HG02885 (cell line): ENCODE measurements at regions not wholly inside any gene's neighbourhood (a gene's known extent, or its start where the extent isn't known, plus 50 kb on each side); places are given as distances from the start of the nearest gene placed in this dataset.
"Not testable (repeated sequence)": the region's sequence is repeated elsewhere in the genome, so short reads cannot be mapped to it uniquely, and the experiment has no call there.

Experiments
- ATAC-seq: cut with Tn5 transposase; IDR thresholded peaks from one replicate; pipeline ENCODE4 v1.9.1; 2021; ENCODE audit warnings: mild to moderate bottlenecking; ENCODE audit not compliant: unreplicated experiment, poor library complexity

DNA sequence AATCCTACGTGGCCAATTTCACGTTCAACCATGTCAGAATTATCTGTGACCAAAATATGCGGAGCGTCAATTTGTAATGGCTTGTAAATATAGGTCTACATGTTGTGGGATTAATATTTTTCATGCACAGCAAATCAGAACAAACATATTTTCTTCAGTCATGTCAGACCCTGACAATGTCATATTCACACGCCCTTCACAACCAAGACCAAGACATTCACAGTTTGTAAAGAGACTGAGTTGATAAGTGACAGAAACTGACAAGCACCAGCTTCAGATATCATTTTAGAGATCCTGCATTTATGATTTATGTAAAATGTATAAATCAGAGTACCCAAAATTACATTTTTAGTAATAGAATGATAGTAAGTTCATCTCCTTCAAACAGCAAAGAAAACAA lies 57.3 kb upstream of the NOVA1 start:
- ATAC-seq = no peak

DNA sequence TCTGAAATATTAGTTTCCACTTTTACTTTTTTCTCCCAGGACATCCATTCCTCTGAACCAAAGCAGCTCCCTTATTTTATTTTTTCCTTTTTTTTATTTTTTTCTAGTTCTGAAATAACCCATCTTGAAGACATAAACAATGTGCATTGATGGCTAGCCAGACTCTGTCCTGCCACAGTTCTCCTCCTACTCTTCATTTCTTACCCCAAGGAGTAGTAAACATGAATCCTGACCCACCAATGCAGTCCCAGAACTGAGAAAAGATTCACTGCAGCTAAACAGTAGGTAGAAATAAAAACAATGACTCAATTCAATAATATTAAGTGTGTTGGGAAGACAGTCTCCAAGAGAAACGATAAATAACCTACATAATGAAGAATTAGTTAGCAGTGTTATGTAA lies 65.7 kb upstream of the NOVA1 start:
- ATAC-seq = no peak

DNA sequence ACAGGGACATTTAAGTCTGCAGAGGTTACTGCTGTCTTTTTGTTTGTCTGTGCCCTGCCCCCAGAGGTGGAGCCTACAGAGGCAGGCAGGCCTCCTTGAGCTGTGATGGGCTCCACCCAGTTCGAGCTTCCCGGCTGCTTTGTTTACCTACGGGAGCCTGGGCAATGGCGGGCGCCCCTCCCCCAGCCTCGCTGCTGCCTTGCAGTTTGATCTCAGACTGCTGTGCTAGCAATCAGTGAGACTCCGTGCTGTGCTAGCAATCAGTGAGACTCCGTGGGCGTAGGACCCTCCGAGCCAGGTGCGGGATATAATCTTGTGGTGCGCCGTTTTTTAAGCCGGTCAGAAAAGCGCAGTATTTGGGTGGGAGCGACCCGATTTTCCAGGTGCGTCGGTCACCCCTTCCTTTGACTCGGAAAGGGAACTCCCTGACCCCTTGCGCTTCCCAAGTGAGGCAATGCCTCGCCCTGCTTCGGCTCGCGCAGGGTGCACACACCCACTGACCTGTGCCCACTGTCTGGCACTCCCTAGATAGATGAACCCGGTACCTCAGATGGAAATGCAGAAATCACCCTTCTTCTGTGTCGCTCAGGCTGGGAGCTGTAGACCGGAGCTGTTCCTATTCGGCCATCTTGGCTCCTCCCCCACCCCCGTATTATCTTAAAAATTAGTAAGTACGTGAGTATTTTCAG lies 81.0 kb upstream of the NOVA1 start:
- not testable (repeated sequence) for ATAC-seq

DNA sequence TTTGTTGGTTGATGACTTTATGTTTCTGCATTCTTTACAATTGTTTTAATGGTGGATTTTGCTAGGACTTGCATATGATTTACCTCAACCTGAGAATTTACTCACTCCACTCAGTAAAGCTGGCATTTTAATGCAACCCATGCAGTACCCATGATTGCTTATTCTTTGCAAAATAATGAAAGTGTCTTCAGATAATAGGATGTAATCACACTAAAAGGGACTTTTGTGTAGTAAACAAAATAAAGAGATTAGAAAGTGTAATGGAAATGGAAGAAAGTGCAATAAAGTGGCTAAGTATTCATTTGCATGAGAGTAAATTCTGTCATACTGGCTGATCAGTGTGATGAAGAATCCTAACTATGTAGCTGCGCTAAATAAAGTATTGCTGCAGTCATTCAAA lies 87.6 kb upstream of the NOVA1 start:
- no peak for ATAC-seq

DNA sequence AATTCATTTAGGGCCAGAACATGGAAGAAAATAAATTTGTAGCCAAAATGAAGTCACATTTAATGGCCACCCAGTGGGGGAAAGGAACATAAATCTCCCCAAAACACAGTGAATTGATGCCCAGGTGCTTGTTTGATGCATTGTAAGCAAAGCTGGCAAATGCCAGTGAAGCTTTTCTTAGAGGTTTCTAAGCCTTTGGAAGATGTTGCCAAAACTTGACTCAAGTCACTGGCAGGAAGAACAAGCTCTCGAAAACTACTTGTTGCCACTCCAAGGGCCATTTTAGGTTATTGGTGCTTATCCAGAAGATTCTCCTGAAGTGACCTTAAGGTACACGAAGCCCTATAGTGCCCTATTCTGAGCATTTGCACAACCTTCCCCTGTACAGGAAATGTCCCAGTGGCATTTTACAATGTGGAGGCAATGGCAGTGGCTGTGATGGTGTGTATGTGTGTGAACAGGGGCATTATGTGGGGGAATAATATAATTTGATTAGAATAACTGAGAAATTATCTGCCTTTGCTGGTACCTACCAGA lies 89.5 kb upstream of the NOVA1 start:
- ATAC-seq = no peak

DNA sequence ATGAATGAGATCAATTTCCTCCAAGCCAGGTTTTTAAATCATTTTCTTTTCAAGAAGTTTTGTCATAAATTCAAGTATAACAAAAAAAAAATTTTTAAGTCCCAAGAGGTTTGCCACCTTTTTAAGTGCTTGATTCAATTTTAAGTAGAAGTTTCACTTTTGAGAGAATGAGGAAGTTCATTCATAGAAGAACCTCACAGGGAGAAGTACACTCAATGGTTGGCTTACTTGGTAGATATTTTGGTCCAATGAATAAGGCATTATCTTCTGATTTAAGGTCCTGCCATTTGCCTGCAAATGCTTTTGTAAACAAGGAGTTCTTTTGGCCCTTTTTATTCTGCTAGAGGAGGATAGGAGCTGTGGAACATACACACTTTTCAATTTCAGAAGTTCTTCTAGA lies 96.7 kb upstream of the NOVA1 start:
- no peak for ATAC-seq

DNA sequence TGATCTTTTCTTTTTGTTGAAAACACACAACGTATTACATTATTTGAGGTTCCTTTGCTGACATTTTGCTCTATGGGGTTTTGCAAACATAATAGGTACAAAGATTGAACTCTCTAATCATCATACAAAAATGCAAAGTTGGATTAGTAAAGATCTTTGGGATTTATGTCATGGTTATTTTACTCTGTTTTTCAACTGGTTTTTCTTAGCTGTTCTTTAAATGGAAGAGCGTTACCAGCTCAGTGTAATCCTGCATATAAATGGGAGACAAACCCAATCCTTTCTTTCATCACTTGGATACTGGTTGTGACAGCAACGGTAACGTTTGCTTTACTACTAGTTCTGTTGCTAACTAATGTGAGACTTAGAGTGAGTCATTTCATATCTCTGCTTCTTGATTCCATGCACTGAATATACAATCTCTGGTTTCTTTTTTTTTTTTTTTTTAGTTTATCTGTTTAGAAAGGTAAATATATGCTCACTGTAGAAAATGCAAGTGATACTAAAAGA lies 104.9 kb upstream of the NOVA1 start:
- no peak for ATAC-seq

DNA sequence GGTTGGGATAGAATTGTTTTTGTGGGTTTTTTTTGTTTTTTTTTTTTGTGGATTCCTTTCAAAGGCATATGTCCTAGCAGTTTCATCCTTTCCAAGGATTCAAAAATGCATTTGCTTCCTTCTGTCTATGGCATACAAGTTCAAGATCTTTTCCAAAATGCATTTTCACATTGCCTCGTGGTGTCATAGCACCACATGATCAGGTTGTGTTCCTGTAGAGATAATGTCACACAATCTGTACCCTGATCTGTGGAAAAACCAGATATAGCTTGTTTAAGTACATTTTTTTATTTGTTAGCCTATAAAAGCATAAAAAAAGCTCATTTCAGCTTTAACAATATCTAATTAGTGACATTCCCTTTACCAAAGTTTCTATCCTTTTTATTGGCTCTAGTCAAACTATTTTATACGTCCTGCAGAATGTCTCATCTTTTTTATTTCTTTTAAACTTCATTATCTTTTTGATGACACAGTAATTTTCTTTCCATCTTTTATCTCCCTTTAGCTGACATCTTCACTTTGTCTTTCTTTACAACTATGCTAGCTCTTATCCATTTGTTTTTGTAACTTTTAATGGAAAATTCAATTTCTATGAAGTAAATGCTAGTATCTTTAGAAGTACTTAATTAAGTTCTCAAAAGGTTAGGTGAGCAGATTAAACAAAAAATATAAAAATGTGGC lies 106.0 kb upstream of the NOVA1 start:
- ATAC-seq = no peak

DNA sequence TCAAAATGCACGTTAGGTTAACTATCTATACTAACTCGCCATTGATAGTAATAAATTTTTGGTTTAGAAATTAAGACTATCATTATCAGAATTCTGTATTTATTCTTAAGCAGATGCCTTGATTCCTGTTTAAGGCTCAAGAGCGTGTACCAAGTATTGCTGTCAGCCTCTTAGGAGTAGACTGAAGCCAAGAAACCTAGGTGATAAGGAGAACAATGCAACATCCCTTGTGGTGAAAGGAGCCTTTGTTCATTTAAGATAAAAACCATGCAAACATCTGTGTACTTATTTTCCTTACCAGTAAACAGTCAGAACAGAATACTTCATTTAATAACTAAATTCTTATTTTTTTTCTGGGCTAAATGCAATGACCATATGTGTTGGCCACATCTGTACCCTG lies 109.4 kb upstream of the NOVA1 start:
- no peak for ATAC-seq

DNA sequence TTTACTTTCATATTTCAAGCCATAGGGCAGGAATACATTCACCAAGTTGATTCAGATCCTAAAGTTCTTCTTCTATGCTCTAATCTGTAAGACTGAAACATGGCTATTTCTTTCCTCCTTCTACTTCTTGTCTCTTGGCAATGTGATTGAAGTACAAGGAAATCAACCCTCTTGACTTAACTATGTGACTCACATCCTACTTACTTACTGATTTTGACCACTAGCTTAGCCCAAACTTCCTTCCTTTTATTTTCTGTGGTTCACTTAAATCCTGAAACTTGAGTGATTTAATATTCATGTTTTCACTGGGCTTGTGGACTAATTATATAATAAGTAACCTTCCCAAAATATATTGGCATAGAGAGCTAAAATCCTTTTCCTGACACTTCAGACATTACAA lies 111.2 kb upstream of the NOVA1 start:
- no peak for ATAC-seq

DNA sequence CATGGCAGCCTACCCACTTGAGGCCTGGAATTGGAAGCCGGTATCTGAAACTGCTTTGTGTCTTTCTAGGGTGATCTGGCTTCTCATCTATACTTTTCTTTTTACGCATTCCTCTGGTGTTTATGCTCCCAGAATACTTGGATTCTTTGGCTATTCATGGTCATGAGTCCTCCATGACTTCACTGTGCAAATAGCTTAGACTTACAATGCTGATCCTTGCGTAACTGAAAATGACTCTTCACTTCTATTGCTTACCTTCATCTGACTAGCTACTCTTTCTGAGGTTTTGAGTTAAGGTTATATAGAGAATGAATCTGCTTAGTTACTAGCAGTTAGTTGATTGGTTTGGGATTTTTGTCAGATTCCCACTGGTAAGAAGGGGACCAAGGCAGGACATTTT lies 121.7 kb upstream of the NOVA1 start:
- no peak for ATAC-seq

DNA sequence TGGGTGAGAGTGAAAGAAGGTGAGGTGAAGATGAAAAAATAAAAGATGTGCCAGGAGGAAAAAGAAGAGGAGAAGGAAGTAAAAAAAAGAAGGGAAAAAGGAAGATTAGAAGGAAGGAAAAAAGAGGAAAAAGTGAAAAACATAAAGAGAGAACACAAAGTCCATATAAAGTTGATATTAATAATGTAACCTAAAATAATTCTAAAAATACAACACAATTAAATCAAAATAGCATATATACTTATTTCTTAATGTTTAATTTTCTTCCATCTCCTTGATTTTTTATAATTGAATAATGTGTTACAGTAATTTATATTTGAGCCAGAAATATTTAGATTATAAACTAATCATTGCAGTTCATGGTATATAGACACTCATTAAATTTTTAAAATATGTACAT lies 124.4 kb upstream of the NOVA1 start:
- no peak for ATAC-seq

DNA sequence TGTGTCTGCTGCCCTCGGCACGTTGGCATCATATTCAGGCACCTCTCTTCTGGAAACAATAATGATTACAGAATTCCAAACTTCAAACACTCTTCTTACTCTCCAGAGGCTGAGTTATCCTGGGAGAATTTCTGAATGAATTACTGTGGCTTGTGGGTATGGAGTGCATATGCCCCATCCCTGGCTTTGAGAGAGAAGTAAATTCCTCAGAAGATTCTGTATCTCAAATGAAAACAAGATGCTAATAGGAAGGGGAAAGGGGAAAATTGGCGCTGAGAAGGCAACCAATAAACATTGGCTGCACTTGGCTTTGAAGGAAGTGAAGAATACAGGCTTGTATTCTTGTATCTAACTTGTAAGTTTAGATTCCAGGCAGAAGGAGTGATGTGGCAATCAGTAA lies 132.0 kb upstream of the NOVA1 start:
- ATAC-seq = no peak

DNA sequence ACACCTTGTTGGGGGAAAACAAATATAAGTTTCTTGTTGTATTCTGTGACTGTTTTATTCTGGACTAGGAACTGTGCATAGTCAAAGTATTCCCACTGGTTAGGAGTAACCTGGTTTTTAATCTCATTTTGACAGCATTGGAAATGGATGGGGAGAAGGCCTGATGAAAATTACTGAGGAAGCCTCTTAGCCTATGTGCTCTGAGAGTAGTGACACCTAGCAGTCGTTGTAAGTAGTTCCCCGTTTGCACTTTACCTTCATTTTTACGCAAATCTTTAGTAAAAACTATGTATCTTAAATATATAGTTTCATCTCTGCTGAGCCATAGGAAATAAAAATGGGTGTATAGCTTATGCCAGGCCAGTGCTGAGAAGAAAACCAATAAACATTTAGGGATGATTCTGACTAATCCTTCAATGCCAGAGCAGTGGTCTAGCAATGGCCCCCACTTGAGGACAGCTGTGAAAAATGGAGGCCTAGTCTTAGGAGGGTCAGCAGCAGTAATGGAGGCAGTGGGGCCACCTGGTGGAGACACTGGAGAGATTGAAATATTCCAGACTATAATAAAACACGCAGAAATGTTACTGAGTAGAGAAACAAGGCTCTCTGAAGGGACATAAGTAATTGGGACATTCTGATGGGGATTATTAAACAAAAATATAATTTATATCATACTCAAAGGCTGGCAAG lies 133.2 kb upstream of the NOVA1 start:
- no peak for ATAC-seq

DNA sequence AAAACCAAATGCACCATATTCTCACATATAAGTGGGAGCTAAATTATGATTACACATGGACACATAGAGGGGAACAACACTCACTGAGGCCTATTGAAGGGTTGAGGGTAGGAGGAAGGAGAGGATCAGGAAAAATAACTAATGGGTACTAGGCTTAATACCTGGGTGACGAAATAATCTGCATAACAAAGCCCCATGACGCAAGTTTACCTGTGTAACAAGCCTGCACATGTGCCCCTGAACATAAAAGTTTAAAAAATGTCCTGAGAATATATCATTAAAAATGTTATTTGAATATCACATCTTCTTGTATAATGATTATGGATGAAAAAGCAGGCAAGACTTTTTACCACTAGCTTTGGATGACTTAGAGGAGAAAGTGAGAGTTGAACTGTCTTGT lies 138.0 kb upstream of the NOVA1 start:
- no peak for ATAC-seq

DNA sequence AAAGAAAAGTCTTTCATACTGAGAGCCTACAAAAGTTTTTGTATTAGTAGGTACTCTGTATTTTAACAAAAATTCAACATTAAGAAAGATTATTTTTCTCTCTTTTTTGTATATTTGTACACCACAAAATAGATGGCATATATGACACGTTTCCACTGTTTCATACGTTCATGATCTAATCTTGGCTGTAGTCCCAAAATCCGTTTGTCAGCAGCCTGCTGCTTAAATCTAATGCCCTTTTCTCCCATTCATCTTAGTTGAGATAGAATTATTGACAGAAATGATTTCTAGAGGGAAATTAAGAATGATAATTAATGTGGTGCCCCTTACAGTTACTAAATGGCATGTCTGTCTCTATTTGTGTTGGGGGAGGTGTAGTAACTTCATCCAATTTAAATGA lies 140.7 kb upstream of the NOVA1 start:
- no peak for ATAC-seq

DNA sequence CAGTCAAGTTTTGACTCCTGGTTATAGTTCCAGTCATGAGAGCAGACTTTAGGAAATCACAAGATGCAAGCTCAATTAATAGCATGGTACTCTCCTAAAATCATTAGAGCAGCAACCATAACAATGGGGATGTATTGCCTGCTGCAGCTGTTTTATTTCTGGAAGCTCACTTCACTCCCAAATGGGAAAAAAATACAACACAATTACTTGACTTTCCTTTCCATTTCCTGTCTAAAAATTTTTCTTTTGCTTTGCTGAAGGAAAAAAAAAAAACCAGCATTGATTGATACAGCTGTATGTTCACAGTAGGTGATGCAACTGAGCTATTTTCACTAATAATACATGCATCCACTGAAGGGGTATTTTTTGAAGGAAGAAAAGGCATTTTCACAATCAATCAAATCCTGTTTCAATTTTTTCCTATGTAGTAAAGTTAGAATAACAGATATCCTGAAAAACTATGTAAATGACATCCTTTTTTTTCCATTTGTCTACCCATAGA lies 143.9 kb upstream of the NOVA1 start:
- no peak for ATAC-seq

DNA sequence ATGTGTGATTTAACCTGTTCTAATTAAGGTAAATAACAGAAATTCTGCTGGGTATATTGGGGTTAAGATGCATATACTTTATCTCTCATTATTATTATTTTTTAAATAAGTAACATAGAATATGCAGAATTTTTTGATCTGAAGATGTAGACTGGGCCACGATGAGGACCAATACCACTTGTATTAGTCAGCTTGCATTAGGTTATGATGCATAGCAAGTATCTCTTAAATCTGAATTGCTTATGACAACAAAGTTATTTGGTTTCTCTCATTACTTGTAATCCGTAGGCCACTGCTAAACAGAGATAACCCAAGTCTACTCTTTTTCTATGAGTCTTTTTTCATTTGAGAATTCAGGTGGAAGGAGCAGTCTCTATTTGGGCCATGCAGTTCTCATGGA lies 145.5 kb upstream of the NOVA1 start:
- no peak for ATAC-seq

DNA sequence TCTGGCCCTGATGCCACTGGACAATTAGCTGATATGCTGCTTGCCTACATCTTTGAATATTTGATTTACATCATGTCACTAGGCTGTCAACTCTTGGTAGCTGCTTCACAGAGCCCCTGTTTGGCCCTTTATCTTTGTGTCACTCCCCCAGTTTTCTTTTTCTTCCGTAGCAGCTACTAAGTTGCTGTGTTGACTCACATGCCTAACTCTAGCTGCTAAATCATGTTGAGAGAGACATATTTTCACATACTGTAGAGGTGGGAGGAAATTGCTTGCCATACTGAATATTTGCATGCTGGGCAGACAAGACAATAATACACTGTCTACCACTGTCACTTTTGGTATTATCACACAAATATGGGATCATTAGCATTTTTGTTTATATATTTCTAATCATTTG lies 147.1 kb upstream of the NOVA1 start:
- no peak for ATAC-seq

DNA sequence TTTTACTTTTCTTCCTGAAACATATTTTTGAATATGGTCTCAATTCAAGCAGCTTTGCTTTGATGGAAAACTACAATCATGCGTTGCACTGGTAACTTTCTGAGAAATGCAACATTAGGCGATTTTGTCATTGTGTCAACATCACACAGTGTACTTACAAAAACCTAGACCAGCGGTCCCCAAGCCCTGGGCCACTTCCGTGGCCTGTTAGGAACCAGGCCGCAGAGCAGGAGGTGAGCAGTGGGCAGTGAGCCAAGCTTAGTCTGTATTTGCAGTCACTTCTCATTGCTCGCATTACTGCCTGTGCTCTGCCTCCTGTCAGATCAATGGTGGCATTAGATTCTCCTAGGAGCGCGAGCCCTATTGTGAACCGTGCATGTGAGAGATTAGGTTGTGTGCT lies 163.7 kb upstream of the NOVA1 start:
- no peak for ATAC-seq

DNA sequence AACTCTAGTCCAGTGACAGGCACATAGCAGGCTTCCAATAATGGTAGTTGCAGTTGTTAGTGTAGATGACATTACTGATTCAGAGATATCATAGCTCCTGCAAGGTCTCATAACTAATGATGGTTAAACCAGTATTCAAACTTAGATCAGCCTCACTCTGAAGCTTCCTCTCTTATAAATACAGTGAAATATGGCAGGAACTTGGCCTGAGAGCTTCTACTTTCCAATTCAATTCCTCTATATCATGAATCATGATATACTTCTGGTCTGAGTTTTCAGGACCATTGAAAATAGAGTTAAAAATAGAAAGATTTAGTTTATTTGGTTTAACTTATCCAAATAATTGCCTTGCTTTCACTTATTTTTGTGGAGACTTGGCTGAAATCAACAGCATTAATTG lies 167.5 kb upstream of the NOVA1 start:
- no peak for ATAC-seq
